Pons (tissue), 1 donor: ENCODE measurements at regions not wholly inside any gene's neighbourhood (a gene's known extent, or its start where the extent isn't known, plus 50 kb on each side); places are given as distances from the start of the nearest gene placed in this dataset.
"Not testable (repeated sequence)": the region's sequence is repeated elsewhere in the genome, so short reads cannot be mapped to it uniquely, and the experiment has no call there.

ENCODE experiments used
- DNase-seq: peaks from one replicate; pipeline ENCODE4 v3.0.0-alpha.2; 2016; ENCODE audit warnings: low spot score

GRCh38 chr1:18561967-18562366, 68.7 kb upstream of the PAX7 start:
- DNase-seq, result no peak

GRCh38 chr1:18564676-18565075, 66.0 kb upstream of the PAX7 start:
- no peak for DNase-seq

- DNase-seq, result no peak
These were observed 65.3 kb upstream of the PAX7 start for GRCh38 chr1:18565321-18565720.

- no peak for DNase-seq
These were observed 62.2 kb upstream of the PAX7 start for GRCh38 chr1:18568489-18568888.

GRCh38 chr1:18569251-18569650, 61.4 kb upstream of the PAX7 start:
- DNase-seq, result no peak

GRCh38 chr1:18569811-18570545, 60.7 kb upstream of the PAX7 start:
- no peak for DNase-seq

- DNase-seq, result no peak
These were observed 59.4 kb upstream of the PAX7 start for GRCh38 chr1:18571275-18571674.

GRCh38 chr1:18572022-18572880, 58.4 kb upstream of the PAX7 start:
- DNase-seq, result no peak

GRCh38 chr1:18573170-18573569, 57.5 kb upstream of the PAX7 start:
- no peak for DNase-seq

GRCh38 chr1:18574754-18575153, 55.9 kb upstream of the PAX7 start:
- no peak for DNase-seq

- DNase-seq, result no peak
These were observed 55.0 kb upstream of the PAX7 start for GRCh38 chr1:18575620-18576019.

GRCh38 chr1:18578271-18578670, 52.4 kb upstream of the PAX7 start:
- no peak for DNase-seq

GRCh38 chr1:18579267-18579666, 51.4 kb upstream of the PAX7 start:
- DNase-seq, result not testable (repeated sequence)

GRCh38 chr1:18580047-18580446, 50.6 kb upstream of the PAX7 start:
- DNase-seq, result no peak

GRCh38 chr1:18580691-18581419, 49.8 kb upstream of the PAX7 start:
- no peak for DNase-seq
